SK-N-SH (cell line): ENCODE measurements at regions not wholly inside any gene's neighbourhood (a gene's known extent, or its start where the extent isn't known, plus 50 kb on each side); places are given as distances from the start of the nearest gene placed in this dataset.
A peak's percentile ranks its signal among the peaks of the same experiment; 100 is the strongest.

Source experiments
- EZH2phosphoT487 ChIP-seq: fragments of 200-600 bp; sonication (generic); IDR thresholded peaks from 2 replicates; pipeline ENCODE4 v1.6.1; 2017; ENCODE audit warnings: low read depth, mixed run types, mild to moderate bottlenecking, antibody characterized with exemption, moderate library complexity, borderline replicate concordance
- JUND ChIP-seq: IDR thresholded peaks from 2 replicates; pipeline ENCODE4 v1.4.0; 2012
- POLR2AphosphoS5 ChIP-seq: IDR thresholded peaks from 2 replicates; pipeline ENCODE4 v1.6.1; 2012; ENCODE audit warnings: low read depth, low read length
- TEAD4 ChIP-seq: IDR thresholded peaks from 2 replicates; pipeline ENCODE4 v1.4.0; 2012; ENCODE audit warnings: mild to moderate bottlenecking, borderline replicate concordance; ENCODE audit not compliant: insufficient read depth
- TF ChIP-seq, protein P1 (sequence below): fragments of 200-600 bp; sonication (generic); IDR thresholded peaks from 2 replicates; pipeline ENCODE4 v1.6.1; 2017; ENCODE audit warnings: antibody characterized with exemption, mild to moderate bottlenecking, moderate library complexity
- TF ChIP-seq, protein P2 (sequence below): IDR thresholded peaks from 2 replicates; pipeline ENCODE4 v1.4.0; 2012; ENCODE audit warnings: low read depth

DNA sequence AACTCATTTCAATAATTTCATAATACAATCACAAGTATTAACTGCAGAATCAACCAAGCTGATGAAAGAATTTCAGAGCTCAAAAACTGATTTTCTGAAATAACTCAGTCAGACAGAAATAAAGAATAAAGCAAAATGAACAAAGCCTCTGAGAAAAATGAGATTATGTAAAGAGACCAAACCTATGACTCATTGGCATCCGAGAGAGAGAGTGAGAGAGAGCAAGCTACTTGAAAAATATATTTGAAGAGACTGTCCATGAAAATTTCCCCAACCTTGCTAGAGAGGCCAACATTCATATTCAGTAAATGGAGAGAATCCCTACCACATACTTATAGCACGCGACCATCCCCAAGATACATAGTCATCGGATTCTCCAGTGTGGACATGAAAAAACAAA, 1376.4 kb downstream of the CDH11 start:
- TF ChIP-seq, protein P1, sequence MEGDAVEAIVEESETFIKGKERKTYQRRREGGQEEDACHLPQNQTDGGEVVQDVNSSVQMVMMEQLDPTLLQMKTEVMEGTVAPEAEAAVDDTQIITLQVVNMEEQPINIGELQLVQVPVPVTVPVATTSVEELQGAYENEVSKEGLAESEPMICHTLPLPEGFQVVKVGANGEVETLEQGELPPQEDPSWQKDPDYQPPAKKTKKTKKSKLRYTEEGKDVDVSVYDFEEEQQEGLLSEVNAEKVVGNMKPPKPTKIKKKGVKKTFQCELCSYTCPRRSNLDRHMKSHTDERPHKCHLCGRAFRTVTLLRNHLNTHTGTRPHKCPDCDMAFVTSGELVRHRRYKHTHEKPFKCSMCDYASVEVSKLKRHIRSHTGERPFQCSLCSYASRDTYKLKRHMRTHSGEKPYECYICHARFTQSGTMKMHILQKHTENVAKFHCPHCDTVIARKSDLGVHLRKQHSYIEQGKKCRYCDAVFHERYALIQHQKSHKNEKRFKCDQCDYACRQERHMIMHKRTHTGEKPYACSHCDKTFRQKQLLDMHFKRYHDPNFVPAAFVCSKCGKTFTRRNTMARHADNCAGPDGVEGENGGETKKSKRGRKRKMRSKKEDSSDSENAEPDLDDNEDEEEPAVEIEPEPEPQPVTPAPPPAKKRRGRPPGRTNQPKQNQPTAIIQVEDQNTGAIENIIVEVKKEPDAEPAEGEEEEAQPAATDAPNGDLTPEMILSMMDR, result no peak
- TF ChIP-seq JUND (0 out of 2 replicates have a peak, but pooled peaks have one; percentile 6), POLR2AphosphoS5 (no peak), EZH2phosphoT487 (no peak), TEAD4 (no peak)
- TF ChIP-seq, protein P2, sequence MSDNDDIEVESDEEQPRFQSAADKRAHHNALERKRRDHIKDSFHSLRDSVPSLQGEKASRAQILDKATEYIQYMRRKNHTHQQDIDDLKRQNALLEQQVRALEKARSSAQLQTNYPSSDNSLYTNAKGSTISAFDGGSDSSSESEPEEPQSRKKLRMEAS, result no peak
